ENCODE measurements at regions not wholly inside any gene's neighbourhood (a gene's known extent, or its start where the extent isn't known, plus 50 kb on each side); places are given as distances from the start of the nearest gene placed in this dataset.

DNA sequence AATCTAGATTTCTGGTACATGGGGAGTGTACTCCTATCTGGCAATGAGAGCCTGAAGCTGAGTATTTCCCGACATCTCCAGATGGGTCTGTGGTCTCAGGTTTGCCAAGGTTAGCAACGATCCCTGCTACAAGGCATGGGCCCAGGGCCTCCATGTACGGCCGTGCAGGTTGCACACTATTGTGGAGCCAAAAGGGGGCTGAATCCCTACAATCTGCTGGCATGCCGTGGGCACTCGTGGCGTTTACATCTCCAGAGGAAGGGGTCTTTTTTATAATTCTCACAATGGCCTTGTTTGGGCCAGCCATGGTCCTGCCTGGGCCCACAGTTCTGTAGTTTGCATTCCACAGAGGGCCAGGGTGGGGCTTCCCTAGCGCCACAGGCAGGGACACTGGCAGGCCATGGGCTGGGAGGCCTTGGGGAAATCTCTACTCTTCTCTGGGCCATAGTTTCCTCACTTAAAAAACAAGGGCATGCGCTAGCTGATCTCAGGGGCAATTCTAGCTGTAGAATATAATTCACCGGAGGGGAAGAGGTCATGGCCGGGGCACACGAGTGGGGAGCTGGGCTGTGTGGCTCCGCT, 68.9 kb upstream of the TLE3 start:
- Histone ChIP-seq H3K27me3 (no peaks in the 10 kb centered on the region), H3K36me3 (no peaks in the 10 kb centered on the region), H3K27ac (no peak overlapping the region), H3K9me3 (no peaks in the 10 kb centered on the region), H3K4me3 (no peak overlapping the region), H3K4me1 (peaks cover 0 to 8% (median 0%) of the 10 kb centered on the region in 4 donors)
- DNase-seq = no peak
- TF ChIP-seq, protein P1, sequence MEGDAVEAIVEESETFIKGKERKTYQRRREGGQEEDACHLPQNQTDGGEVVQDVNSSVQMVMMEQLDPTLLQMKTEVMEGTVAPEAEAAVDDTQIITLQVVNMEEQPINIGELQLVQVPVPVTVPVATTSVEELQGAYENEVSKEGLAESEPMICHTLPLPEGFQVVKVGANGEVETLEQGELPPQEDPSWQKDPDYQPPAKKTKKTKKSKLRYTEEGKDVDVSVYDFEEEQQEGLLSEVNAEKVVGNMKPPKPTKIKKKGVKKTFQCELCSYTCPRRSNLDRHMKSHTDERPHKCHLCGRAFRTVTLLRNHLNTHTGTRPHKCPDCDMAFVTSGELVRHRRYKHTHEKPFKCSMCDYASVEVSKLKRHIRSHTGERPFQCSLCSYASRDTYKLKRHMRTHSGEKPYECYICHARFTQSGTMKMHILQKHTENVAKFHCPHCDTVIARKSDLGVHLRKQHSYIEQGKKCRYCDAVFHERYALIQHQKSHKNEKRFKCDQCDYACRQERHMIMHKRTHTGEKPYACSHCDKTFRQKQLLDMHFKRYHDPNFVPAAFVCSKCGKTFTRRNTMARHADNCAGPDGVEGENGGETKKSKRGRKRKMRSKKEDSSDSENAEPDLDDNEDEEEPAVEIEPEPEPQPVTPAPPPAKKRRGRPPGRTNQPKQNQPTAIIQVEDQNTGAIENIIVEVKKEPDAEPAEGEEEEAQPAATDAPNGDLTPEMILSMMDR (IDR thresholded peaks at IDR 0.05) = no peak
- no peak for TF ChIP-seq POLR2A (IDR thresholded peaks at IDR 0.05)

GRCh38 chr15:70165716-70166284, 68.1 kb upstream of the TLE3 start:
- H3K27ac ChIP-seq = no peak overlapping the region

DNA sequence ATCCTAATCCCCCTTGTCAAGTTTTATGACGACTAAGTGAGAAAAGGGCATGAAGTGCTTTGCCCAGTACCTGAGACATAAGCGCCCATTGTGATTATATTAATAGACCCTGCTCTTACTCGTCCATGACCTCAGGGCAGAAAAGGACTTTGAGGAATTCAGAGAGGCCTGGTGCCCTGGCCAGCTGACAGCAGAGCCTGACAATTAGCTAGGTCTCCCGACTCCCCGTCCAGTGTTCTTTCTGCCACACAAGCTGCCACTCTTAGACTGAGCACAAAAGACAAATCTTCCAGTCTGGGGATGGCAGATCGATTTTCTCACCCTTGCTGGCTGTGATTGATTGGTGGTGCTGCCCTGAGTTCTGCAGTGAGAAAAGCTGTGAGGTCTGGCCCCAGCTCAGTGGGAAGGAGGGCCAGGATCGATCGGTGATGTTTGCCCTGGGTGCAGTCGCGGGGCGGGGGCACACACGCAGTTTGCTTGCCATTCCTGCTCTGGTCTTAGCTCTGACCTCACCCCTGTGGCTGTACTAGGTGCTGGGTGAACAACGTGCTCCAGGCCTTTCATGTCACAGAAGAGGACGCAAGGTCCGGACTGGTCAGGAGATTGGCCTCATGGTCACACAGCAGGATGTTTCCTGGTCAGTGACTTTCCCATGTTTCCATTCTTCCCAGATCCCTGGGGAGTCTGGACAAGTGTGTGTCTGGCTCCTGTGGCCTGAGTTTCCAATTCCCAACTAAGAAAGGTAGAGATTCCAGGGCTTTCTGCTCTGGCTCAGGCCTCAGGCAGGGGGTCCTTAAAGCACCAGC, 67.4 kb upstream of the TLE3 start:
- H3K4me1 ChIP-seq = peaks cover 0 to 14% (median 0%) of the 10 kb centered on the region in 4 donors
- H3K27ac ChIP-seq = no peak overlapping the region
- H3K36me3 ChIP-seq = no peaks in the 10 kb centered on the region
- peak in 1 of 3 donors; percentile 45 for DNase-seq
- TF ChIP-seq, protein P1 (IDR thresholded peaks at IDR 0.05) = no peak
- TF ChIP-seq POLR2A (IDR thresholded peaks at IDR 0.05) = no peak
- no peaks in the 10 kb centered on the region for H3K9me3 ChIP-seq
- no peak overlapping the region for H3K4me3 ChIP-seq
- no peaks in the 10 kb centered on the region for H3K27me3 ChIP-seq

More at GRCh38 chr15:70165716-70166284, 68.1 kb upstream of the TLE3 start:
- Histone ChIP-seq H3K4me3 (no peak overlapping the region), H3K36me3 (no peaks in the 10 kb centered on the region), H3K9me3 (no peaks in the 10 kb centered on the region), H3K27me3 (no peaks in the 10 kb centered on the region), H3K4me1 (peaks cover 0 to 8% (median 0%) of the 10 kb centered on the region in 4 donors)
- DNase-seq = peak in 1 of 3 donors; percentile 30
- no peak for TF ChIP-seq POLR2A (IDR thresholded peaks at IDR 0.05)
- TF ChIP-seq, protein P1 (IDR thresholded peaks at IDR 0.05) = no peak

DNA sequence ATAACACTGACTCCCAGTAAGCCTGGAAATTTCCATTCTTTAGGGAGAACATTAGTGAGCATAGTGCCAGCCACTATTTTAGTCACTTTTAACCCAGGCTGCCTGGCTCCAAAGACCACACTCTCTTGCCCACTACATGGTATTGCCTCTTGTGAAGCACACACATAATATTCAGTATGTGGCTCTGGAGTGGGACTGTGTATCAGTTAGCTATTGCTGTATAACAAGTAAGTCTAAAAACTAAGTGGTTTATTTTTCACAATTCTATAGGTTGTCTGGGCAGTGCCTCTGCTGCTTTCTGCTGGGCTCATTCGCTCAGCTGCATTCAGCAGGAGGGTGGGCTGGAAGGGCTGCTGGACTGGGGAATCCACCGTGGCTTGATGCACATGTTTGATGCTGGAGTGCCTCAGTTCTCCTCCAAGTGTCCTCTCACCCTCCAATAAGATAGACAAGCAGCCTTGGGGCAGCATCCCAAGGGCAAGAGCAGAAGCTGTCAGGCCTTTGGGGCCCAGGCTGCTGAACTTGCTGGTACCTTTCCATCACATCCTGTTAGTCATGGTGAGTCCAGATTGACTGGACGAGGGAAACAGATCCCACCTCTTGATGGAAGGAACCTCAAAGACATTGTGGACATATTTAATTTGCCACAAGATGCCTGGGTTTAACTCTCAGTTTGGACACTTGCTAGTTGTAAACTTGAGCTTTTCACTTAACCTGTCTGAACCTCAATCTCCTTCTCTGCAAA, 66.6 kb upstream of the TLE3 start:
- Histone ChIP-seq H3K4me3 (no peak overlapping the region), H3K27me3 (no peaks in the 10 kb centered on the region), H3K9me3 (no peaks in the 10 kb centered on the region), H3K36me3 (no peaks in the 10 kb centered on the region), H3K27ac (no peak overlapping the region), H3K4me1 (peaks cover 0 to 16% (median 0%) of the 10 kb centered on the region in 4 donors)
- no peak for DNase-seq
- no peak for TF ChIP-seq POLR2A (IDR thresholded peaks at IDR 0.05)
- TF ChIP-seq, protein P1 (IDR thresholded peaks at IDR 0.05) = no peak

GRCh38 chr15:70160803-70161565, 63.3 kb upstream of the TLE3 start:
- H3K4me3 ChIP-seq = no peak overlapping the region
- no peaks in the 10 kb centered on the region for H3K9me3 ChIP-seq
- TF ChIP-seq POLR2A (IDR thresholded peaks at IDR 0.05) = no peak
- TF ChIP-seq, protein P1 (IDR thresholded peaks at IDR 0.05) = no peak
- H3K4me1 ChIP-seq = peaks cover 0 to 27% (median 0%) of the 10 kb centered on the region in 4 donors
- H3K27me3 ChIP-seq = no peaks in the 10 kb centered on the region
- no peak for DNase-seq
- no peaks in the 10 kb centered on the region for H3K36me3 ChIP-seq
- H3K27ac ChIP-seq = no peak overlapping the region
